ENCODE measurements at regions not wholly inside any gene's neighbourhood (a gene's known extent, or its start where the extent isn't known, plus 50 kb on each side); places are given as distances from the start of the nearest gene placed in this dataset.
A peak's percentile ranks its signal among the peaks of the same experiment; 100 is the strongest.

DNA sequence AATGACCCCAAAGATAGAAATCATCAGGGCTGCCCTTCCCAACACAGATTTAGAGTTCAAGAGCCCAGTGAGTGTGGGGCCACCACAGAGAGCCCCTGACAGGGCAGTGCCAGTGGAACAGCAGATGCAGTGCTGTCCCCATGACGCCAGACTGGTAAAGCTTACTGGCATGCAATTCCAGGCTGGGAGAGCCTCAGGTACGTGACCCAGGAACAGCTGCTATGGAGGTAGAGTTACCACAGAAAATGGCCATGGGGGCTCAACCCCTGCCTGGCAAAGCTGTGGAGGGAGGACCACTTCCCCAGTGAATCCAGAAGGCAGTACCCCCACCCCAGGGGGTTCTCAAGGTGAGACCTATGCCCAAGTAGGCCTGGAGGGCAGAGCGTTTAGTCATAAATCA, 228.5 kb downstream of the POLR1F start:
- in situ Hi-C loops (cut with HindIII; ENCODE audit: low pct_unique_long_range_greater_than_20kb, low sequenced_read_pairs): no loop called here
- no peak for DNase-seq (ENCODE audit: low read depth)

GRCh38 chr7:19470031-19470430, 238.8 kb downstream of the POLR1F start:
- in situ Hi-C loops (cut with HindIII; ENCODE audit: low pct_unique_long_range_greater_than_20kb, low sequenced_read_pairs): no loop called here
- DNase-seq (ENCODE audit: low read depth): no peak

DNA sequence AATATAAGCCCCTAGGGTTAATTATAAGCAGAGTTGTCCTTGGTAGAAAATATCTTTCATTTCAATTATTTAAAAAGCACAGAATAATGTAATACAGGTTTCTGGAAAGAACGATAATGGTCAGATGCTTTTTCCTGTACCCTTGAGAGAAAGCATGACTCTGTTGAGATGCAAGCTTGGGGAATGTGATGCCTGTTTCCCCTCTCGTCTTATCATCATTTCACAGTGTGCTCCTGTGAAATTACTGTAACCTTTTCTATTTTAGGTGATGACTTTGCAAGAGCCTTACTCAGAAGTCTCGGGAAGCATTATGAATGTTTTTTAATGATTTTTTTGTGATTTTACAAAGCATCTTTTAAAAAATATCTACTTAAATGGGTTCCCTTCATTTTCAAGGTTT, 243.0 kb downstream of the POLR1F start:
- in situ Hi-C loops (cut with HindIII; ENCODE audit: low pct_unique_long_range_greater_than_20kb, low sequenced_read_pairs): no loop called here
- DNase-seq (ENCODE audit: low read depth): no peak

DNA sequence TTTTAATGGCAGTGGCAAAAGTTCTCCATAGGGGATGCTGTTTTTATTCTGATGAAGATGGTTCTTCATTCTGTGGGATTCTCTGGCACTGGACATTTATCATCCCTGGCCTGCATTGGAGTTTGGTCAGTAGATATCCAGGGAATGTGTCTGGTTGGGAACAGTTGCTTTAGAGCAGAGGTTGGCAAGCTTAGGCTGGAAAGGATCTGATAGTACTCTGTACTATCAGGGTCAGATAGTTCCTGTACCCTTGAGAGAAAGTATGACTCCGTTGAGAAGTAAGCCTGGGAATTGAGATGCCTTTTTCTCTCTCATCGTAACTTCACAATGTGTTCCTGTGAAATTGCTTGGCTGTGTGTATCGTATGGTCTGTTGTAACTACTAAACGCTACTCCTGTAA, 244.1 kb downstream of the POLR1F start:
- in situ Hi-C loops (cut with HindIII; ENCODE audit: low pct_unique_long_range_greater_than_20kb, low sequenced_read_pairs): no loop called here
- DNase-seq (ENCODE audit: low read depth): no peak

- no peak for DNase-seq (ENCODE audit: low read depth)
- in situ Hi-C loops (cut with HindIII; ENCODE audit: low pct_unique_long_range_greater_than_20kb, low sequenced_read_pairs): no loop called here
These were observed 244.6 kb downstream of the POLR1F start for GRCh38 chr7:19464241-19464640.

GRCh38 chr7:19463581-19463980, 245.3 kb downstream of the POLR1F start:
- DNase-seq (ENCODE audit: low read depth): no peak
- in situ Hi-C loops (cut with HindIII; ENCODE audit: low pct_unique_long_range_greater_than_20kb, low sequenced_read_pairs): no loop called here

DNA sequence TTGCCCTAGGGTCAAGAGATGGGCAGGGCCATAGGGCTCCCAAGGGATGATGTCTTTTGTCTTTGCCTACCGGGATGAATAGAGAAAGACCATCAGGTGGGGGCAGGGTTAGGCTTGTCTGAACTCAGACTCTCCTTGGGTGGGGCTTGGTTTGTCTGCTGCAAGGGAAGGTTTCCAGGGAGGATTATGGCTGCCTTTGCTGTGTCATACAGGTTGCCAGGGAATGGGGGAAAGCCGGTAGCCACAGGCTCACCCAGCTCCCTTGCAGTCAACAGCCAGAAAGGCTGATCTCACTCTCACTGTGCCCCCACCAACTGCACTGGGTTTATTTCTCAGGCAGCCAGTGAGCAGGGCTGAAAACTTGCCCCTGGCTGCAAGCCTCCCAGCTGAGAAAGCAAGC, 253.2 kb downstream of the POLR1F start:
- in situ Hi-C loops (cut with HindIII; ENCODE audit: low pct_unique_long_range_greater_than_20kb, low sequenced_read_pairs): no loop called here
- no peak for DNase-seq (ENCODE audit: low read depth)

DNA sequence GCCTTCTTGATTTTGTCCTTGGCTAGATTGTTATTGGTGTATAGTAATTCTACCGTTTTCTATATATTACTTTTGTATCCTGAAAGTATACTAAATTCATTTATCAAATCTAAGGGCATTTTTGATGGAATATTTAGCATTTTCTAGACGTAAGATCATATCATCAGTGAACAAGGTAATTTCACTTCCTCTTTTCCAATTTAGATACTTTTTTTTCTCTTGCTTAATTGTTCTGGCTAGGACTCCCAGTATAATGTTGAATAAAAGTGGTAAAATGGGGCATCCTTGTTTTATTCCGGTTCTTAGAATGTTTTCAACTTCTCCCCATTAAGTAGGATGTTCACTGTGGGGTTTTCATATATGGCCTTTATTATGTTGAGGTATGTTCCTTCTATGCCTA, 260.7 kb downstream of the POLR1F start:
- no peak for DNase-seq (ENCODE audit: low read depth)
- in situ Hi-C loops (cut with HindIII; ENCODE audit: low pct_unique_long_range_greater_than_20kb, low sequenced_read_pairs): no loop called here

DNA sequence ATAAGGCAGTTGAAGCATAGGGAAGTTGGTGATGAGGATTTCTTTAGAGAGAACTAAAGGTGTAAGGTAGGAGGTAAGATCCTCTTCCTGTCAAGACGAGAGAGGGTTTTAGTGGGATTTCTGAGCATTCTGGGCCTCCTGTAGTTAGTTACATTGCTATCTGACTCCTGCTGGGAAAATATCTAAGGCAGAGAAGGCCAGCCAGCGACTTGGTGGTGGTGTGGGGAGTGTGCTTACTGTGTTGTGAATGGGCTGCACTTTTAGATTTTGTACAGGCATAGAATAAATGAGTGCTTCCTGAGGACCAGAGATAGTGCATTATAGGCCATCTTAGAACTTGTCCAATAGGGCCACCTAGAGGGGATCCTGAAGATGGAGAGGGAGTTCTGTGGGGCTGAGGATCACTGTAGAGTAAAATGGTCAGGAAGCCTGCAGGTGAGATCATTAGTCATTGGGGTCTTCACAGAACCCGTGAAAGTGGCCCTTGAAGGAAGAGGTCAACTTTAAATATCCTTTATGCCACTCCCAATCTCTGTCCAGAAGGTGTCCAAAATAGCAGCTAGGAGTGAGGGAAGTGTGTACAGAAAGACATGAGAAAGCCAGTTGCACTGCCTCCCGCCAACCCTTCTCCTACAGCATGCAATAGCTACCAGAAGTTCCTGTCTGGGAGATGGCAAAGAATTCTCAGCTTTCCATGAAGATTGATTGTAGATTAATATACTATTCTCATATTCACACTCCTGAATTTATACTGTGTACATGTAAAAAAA, 266.6 kb downstream of the POLR1F start:
- peak; percentile 28 for DNase-seq (ENCODE audit: low read depth)
- in situ Hi-C loops (cut with HindIII; ENCODE audit: low pct_unique_long_range_greater_than_20kb, low sequenced_read_pairs): no loop called here

- no peak for DNase-seq (ENCODE audit: low read depth)
- in situ Hi-C loops (cut with HindIII; ENCODE audit: low pct_unique_long_range_greater_than_20kb, low sequenced_read_pairs): no loop called here
These were observed 269.3 kb downstream of the POLR1F start for GRCh38 chr7:19439517-19439916.

DNA sequence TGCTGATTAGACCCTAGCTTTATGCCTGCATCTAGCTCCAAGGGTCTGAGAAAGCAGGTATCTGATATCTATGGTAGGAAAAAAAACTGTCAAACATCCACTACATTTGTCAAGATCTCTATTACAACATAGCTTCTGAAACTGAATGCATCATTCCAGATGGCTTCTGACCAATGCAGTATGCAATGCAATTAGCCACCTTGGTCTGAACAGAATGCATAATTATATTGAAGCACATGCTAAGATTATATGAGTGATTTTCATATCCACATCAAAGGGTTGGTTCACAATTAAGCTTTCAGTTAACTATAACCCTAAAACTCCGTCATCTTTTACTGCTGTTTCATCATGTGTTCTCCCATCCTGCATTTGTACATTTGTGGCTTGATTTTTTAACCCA, 271.4 kb downstream of the POLR1F start:
- DNase-seq (ENCODE audit: low read depth): no peak
- in situ Hi-C loops (cut with HindIII; ENCODE audit: low pct_unique_long_range_greater_than_20kb, low sequenced_read_pairs): no loop called here

DNA sequence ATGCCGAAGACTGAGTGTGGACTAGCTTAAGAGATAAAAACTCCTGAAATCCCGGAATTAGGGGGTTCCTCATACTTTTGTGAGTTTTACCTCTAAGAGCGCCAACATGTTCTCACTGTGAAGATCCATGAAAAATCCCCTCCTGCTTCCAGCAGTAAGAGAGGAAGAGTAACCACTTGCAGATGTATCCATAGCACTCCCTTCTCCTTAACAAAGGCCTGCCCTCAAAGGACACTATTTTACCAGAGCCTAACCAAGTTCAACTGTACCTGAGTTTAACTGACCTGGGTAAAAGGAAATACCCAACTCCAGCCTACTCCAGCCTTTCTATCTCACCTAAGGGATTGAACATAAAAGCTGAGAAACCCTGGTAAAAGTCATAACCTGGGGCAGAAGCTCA, 280.9 kb downstream of the POLR1F start:
- no peak for DNase-seq (ENCODE audit: low read depth)
- in situ Hi-C loops (cut with HindIII; ENCODE audit: low pct_unique_long_range_greater_than_20kb, low sequenced_read_pairs): no loop called here

GRCh38 chr7:19421861-19422260, 276.6 kb upstream of the FERD3L start:
- DNase-seq (ENCODE audit: low read depth): no peak
- in situ Hi-C loops (cut with HindIII; ENCODE audit: low pct_unique_long_range_greater_than_20kb, low sequenced_read_pairs): no loop called here

DNA sequence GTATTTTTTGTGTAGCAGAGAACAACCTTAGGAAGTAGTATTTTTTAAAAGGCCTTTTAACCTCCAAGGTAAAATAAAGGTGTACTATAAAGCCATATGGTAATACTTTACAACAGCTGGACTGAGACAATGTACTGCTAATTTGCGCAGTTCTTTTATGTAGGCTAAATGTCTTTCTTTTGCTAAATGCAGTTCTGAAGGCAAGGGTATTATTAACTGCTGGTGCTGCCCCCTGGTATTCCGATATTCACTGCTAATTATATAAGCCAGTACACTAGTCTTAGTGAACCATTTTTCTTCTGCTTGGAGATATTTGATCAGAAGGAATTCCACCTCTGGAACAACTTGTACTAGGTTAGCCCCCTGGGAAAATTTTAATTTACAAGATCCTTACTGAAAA, 272.0 kb upstream of the FERD3L start:
- DNase-seq (ENCODE audit: low read depth): no peak
- in situ Hi-C loops (cut with HindIII; ENCODE audit: low pct_unique_long_range_greater_than_20kb, low sequenced_read_pairs): no loop called here

DNA sequence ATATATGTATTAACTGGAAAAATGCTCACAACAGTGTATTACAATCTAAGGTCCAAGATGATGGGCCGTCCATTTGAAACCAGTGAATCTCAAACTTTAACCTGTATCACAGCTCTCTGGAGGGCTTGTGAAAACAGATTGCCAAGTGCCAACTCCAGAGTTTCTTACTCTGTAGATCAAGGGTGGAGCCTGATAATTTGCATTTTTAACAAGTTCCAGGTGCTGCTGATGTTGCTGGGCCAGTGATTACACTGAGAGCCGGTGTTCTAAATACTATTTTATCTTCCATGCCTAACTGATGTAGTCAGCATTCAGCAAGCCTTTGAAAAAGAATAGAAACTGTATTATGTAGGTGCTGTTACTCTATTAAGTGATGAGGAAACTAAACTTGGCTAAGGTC, 269.9 kb upstream of the FERD3L start:
- in situ Hi-C loops (cut with HindIII; ENCODE audit: low pct_unique_long_range_greater_than_20kb, low sequenced_read_pairs): no loop called here

DNA sequence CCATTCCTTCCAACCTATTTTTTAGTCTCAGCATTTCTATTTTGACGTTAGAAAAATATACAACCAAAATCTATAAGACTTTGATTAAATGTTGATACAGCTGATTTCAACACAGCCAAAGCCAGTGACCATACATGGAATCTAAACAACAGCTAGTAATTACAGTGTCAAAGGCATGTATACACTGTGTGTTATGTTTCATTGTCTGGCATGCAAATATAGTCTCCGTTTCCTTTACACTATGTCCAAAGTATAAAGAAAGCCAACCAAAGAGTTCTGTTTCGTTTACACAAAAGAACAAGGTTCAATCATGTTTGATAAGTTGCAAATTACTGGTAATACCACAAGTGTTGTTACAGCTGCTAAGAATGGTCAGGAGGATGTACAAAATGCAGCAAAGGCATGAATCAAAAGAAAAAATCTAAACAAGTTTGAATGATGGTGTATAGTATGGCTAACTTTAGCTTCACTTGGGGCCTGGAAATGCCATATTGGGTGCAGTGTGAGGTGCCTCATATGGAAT, 268.3 kb upstream of the FERD3L start:
- DNase-seq (ENCODE audit: low read depth): no peak
- in situ Hi-C loops (cut with HindIII; ENCODE audit: low pct_unique_long_range_greater_than_20kb, low sequenced_read_pairs): no loop called here

More for the DNA sequence above, 269.9 kb upstream of the FERD3L start:
- DNase-seq (ENCODE audit: low read depth): no peak

DNA sequence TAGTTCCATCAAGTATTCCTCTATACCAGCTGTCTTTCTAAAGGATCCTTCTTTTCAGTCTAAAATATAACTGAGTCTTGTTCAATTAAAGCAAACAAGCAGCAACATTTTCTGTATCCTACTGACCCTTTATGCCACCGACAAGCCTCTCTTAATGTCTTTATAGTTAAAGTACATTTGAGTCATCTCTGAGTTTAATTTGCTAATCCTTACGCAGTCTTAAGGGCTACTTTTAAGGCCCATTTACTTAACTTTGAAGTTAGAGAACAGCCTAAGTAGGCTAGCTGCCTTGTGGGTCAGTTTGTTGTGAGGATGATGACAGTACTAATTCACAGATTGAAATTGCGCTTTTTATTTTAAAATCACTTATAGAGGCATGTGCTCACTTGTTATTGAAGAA, 265.5 kb upstream of the FERD3L start:
- no peak for DNase-seq (ENCODE audit: low read depth)
- in situ Hi-C loops (cut with HindIII; ENCODE audit: low pct_unique_long_range_greater_than_20kb, low sequenced_read_pairs): no loop called here

GRCh38 chr7:19410106-19410505, 264.9 kb upstream of the FERD3L start:
- DNase-seq (ENCODE audit: low read depth): no peak
- in situ Hi-C loops (cut with HindIII; ENCODE audit: low pct_unique_long_range_greater_than_20kb, low sequenced_read_pairs): no loop called here

DNA sequence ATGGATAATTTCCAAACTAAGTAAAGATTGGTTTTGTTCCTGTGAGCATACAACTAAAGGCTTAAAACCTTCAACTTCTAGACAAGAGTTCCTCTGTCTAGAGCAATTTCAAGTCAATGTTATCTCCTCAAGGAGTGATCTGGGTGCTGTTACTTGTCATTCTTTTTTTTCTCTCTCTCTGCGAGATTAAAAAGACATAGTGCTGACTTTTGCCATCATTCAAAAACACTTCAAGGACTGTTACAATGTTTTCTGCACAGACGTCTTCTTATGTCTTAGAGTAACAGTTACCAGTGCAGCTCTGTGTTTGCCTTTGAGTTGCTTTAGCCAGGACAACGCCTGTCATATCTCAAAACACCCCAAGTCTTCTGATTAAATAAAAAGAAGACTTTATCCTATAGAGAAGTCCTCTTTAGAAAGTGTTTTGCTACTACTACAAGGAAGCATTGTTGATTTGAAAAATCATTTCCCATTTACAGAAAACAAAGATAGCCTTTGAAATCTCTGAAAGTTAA, 263.5 kb upstream of the FERD3L start:
- no peak for DNase-seq (ENCODE audit: low read depth)
- in situ Hi-C loops (cut with HindIII; ENCODE audit: low pct_unique_long_range_greater_than_20kb, low sequenced_read_pairs): no loop called here

DNA sequence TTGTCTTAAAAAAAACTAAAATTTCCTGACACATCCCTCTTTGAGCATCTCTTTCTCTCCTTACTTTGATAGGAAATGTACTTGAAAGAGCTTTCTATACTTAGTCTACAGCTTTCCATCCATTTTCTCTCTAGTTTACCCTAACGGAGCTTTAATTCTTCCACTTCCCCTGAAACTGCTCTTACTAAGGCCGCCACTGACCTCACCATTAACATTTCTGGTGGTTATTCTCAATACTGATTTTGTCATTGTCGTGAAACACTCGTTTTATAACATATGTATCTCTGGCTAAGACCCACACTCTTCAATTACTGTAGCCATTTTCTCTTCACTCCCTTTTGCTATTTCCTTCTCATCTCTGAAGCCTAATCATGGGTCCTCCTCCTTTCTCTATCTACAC, 262.0 kb upstream of the FERD3L start:
- in situ Hi-C loops (cut with HindIII; ENCODE audit: low pct_unique_long_range_greater_than_20kb, low sequenced_read_pairs): no loop called here
- no peak for DNase-seq (ENCODE audit: low read depth)
